NCI-H460 (cell line): ENCODE measurements at regions not wholly inside any gene's neighbourhood (a gene's known extent, or its start where the extent isn't known, plus 50 kb on each side); places are given as distances from the start of the nearest gene placed in this dataset.
"Not testable (repeated sequence)": the region's sequence is repeated elsewhere in the genome, so short reads cannot be mapped to it uniquely, and the experiment has no call there.

ENCODE experiments used
- DNase-seq: peaks from one replicate; pipeline ENCODE4 v3.0.0-alpha.2; 2016; ENCODE audit warnings: low read depth; ENCODE audit errors: extremely low read depth

GRCh38 chr15:60254416-60254815, 143.4 kb downstream of the ANXA2 start:
- no peak for DNase-seq

DNA sequence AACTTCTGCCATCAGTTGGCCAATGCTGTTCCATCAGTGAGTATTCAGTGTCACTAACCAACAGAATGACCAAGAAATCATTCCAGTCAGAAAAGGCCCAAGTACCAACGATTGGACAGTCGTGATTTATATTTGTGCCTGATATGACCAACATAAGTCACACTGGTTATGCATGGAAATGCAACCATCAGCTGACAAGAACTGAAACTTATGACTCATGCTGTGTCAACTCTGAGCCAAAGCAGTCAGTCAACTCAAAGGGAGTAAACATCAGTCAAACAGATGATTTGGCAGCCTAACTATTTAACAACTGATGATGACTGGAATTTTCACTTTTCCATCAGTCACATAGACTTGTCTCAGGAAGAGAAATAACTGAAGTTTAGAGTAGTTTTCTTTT, 142.4 kb downstream of the ANXA2 start:
- peak; percentile 33 for DNase-seq

GRCh38 chr15:60257591-60258159, 140.1 kb downstream of the ANXA2 start:
- no peak for DNase-seq

- DNase-seq = no peak
Observed at GRCh38 chr15:60259469-60259868, 138.3 kb downstream of the ANXA2 start.

DNA sequence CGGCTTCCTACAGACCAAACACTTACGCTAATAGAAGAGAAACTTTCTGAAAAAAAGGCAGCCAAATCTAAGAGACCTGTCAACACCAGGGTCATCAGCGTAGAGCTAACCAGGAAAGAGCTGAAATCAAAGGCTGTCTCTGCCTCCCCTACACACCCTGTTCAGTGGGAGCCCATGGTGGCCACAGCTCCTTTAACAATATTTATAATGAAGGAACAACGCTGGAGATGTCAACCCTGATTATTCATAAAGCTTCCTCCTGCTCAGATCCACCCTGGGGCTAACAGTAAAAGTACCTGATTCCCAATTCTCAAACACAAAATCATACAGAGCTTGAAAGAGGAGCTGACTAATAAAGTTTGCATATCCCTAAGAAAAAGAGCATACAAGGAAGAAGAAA, 133.7 kb downstream of the ANXA2 start:
- DNase-seq = no peak

DNA sequence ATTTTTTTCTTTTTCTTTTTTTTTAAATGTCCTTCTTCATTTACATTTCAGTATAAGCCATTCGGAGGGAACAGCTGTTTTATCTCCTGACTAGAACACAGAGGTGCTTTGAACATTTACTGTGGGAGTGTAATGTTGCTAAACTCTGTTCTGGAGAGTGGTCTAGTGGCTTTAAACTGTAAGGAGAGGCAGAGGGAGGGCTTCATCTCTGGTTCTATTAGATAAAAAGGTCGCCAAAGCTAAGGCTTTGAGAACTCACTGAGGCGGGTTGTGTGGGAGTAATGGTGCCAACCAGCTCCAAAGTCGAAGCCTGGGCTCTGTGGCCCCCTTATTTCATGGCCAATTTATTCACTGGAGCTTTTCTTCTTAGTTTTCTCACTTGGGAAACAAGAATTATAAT, 133.2 kb downstream of the ANXA2 start:
- no peak for DNase-seq

DNA sequence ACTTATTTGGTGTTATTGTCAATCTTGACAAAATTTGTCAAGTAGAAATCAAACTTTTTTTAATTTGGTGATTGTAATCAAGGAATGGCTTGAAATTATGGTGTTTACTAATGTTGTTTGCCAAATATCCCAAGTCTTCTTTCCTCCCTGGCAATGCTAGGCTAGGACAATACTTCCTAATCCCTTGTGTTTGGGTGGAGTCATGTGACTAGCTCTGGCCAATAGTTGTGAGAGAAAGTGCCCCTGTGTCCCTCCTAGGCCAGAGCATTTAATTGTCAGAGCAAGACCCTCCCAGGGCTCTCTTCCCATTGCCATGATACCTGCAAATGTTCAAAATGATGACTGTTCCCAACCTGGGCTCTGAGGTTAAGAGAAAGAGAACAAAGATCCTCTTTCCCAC, 132.7 kb downstream of the ANXA2 start:
- DNase-seq = no peak

DNA sequence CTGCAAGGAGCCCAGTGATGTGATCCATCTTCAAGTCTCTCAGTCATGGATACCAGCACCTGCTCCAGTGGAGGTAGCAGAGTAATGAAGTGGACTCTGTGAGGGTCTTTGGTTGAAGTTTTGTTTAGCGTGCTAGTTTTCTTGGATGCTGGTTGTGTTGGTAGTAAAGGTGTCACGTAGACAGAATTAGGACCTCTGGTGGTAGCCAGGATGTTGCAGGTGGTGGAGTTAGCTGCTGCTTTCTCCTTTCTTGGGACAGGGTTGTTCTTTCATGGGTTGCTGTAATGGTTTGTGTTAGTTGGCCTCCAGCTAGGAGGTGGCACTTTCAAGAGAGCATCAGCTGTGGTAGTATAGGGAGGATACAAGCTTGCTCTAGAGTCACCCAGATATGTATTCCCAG, 125.2 kb downstream of the ANXA2 start:
- no peak for DNase-seq

GRCh38 chr15:60275624-60276023, 122.2 kb downstream of the ANXA2 start:
- DNase-seq = no peak

- DNase-seq = no peak
Observed at GRCh38 chr15:60278879-60279278, 118.9 kb downstream of the ANXA2 start.

DNA sequence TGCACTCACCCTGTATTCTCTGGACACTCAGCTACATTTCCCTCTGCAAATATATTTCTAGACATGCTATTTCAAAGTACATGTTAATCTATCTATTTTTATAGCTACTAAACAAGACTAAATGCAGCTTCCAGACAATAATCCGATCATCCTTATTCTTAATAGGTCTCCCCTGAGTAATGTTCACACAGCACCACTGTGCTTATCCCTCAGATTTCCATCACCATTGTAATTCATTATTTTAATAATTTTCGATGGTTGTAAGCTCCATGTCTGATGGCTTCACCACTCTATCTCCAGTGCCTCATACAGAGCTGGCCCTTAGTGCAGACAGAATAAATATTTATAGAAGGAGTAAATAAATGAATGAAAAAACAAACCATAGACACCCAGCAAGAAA, 117.5 kb downstream of the ANXA2 start:
- no peak for DNase-seq

- DNase-seq = no peak
Observed at GRCh38 chr15:60283936-60284335, 113.8 kb downstream of the ANXA2 start.

- DNase-seq = not testable (repeated sequence)
Observed at GRCh38 chr15:60295901-60296300, 101.9 kb downstream of the ANXA2 start.

GRCh38 chr15:60297047-60297446, 100.7 kb downstream of the ANXA2 start:
- DNase-seq = no peak
